ENCODE measurements at regions not wholly inside any gene's neighbourhood (a gene's known extent, or its start where the extent isn't known, plus 50 kb on each side); places are given as distances from the start of the nearest gene placed in this dataset.

DNA sequence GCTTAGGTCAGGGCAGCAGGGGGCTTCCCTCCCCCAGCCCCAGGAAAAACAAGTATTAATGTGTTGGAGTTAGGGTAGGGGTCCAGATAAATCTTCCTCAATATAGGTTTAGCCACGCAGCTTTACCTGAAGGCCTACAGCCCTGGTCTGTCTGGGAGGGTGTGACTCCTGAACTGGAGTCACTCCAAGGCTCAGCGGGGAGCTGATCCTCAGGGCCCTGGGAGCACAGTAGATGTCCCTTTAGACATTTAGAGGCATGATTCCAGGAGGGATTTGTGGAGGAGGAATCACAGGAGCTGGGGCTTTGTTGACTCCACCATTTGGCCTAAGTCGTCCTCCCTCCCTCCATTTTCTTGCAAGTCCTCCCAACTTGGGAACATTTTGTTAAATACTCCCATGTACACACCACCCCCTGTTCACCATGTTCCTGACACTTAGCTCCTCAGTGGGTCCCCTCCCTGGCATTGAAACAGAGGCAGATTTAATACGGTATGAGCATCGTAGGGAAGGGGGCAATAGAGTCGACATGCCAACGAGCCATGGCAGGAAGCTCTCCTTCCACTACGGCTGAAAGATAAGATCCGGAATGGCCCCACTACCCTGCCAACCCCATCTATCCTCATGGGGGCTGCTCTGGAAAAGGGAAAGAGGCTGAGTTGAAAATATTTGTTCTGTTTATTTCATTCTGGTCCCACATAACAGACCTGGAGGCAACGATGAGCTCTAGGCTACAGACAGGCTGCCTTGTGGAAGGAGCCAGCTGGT, 69.0 kb upstream of the LARS2 start:
- Mint-ChIP-seq H3K27me3 (peaks cover 6% of the 10 kb centered on the region), H3K9me3 (no peaks in the 10 kb centered on the region), H3K36me3 (peaks cover 1% of the 10 kb centered on the region), H3K4me1 (no peaks in the 10 kb centered on the region), H3K27ac (no peak overlapping the region), H3K4me3 (no peak overlapping the region)

DNA sequence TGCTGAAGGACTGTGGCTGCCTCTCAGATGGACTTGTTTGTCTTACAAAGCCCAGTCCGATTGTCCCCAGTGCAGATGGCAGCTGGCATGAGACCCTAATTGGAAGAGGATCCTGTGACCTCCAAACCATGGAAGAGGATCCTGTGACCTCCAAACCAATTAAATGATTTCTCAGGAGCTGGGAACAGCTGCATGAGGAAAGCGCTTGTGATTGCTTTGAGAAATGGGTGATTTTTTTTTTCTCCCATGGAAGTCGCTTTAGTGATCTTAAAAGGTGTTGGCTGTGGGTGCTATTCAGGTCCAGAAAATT, 68.4 kb upstream of the LARS2 start:
- no peaks in the 10 kb centered on the region for H3K4me1 Mint-ChIP-seq

DNA sequence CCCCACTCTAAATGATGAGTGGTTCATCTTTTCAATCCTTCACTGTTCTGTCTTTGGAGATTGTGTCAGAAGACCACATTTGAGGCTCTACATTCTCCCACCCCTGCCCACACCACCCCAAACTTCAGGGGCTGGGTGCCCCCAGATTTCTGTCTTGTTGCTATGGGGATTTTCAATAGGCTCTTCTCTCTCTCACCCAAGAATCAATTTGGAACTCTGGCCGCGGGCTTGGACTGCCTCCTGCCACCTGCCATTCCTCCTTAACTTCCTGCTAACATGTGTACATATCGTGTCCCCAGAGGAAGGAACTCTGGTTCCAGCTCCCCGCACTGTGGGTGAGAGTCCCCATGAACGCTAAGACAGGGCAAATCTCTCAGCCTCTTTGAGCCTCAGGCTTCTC, 67.4 kb upstream of the LARS2 start:
- H3K36me3 Mint-ChIP-seq: peaks cover 1% of the 10 kb centered on the region
- H3K4me3 Mint-ChIP-seq: no peak overlapping the region
- H3K27ac Mint-ChIP-seq: no peak overlapping the region
- no peaks in the 10 kb centered on the region for H3K4me1 Mint-ChIP-seq
- peaks cover 8% of the 10 kb centered on the region for H3K27me3 Mint-ChIP-seq
- no peaks in the 10 kb centered on the region for H3K9me3 Mint-ChIP-seq

More for the DNA sequence above, 68.4 kb upstream of the LARS2 start:
- Mint-ChIP-seq H3K9me3 (no peaks in the 10 kb centered on the region), H3K27me3 (peaks cover 6% of the 10 kb centered on the region), H3K4me3 (no peak overlapping the region), H3K36me3 (peaks cover 1% of the 10 kb centered on the region), H3K27ac (no peak overlapping the region)

DNA sequence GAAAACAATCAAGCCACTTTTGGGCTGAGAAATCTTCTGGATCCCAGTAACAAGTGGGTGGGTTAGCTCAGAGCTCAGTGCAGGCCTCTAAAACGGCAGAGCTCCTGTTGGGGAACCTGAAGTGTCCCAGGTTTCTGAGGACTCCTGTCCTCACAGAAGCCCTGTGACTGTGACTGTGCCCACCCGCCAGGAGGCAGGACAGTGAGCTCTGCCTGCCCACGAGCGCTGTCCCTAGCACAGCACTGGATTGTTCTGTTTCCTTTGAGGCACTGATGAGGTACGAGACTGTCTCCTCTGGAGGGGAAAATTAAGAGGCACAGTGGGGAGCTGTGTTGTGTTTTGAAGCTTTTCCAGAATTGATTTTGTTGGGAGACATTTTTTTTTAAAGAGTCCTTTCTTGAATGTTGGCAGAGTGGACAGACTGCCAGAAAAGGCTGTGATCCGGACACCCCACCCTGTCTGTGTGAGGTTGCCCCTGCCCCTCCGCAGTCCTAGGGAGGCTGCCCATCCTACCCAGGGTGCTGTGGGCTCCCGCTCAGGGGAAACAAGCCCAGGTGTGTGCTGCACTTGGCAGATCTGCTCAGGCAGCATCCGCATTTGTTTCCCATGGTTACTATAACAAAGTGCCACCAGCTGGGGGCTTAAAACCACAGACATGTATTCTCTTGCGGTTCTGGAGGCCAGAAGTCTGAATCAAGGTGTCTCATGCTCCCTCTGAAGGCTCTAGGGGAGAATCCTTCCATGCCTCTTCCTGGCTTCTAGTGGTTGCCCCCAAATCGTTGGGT, 66.6 kb upstream of the LARS2 start:
- Mint-ChIP-seq H3K27ac (no peak overlapping the region), H3K36me3 (peaks cover 1% of the 10 kb centered on the region), H3K4me3 (no peak overlapping the region), H3K27me3 (peaks cover 11% of the 10 kb centered on the region), H3K9me3 (no peaks in the 10 kb centered on the region), H3K4me1 (no peaks in the 10 kb centered on the region)

DNA sequence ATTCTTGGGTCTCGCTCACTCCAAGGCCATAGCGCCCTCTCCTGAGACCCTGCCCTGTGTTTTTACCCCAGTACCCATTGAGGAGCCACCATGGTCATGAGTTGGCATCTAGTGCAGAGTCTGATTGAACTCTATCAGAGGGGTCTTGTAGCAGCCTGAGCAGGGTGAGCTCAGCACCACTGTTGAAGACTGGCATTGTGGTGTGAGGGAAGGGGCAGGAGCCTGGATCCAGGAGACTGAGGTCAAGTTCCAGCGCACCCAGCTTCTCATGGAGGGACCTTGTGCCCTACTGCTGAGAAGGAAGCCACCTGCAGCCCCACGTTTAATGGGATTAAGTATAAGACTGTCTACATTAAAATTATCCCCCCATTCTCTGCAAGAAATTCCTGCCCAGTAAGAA, 65.8 kb upstream of the LARS2 start:
- peaks cover 15% of the 10 kb centered on the region for H3K27me3 Mint-ChIP-seq
- H3K4me3 Mint-ChIP-seq: no peak overlapping the region
- no peaks in the 10 kb centered on the region for H3K9me3 Mint-ChIP-seq
- H3K36me3 Mint-ChIP-seq: no peaks in the 10 kb centered on the region
- no peaks in the 10 kb centered on the region for H3K4me1 Mint-ChIP-seq
- no peak overlapping the region for H3K27ac Mint-ChIP-seq

DNA sequence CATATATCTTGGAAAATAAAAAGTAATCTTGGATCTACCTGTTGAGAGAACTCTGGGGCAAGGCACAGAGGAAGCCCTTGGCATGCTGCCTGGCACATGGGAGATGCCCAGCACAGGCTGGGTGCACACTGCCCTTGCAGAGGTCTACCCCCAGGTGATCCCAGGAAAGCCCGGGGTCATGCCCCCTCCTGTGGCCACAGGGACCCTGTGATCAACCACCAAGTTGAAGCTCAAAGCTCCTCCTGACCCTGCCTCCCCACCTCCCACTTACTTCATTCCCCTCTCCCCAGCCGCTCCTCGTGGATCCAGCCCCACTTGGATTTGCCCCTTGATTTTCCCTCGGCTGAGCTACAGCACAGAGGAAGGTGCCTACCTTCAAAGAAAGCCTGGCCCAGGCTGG, 62.7 kb upstream of the LARS2 start:
- no peaks in the 10 kb centered on the region for H3K9me3 Mint-ChIP-seq
- H3K36me3 Mint-ChIP-seq: no peaks in the 10 kb centered on the region
- peaks cover 24% of the 10 kb centered on the region for H3K27me3 Mint-ChIP-seq
- no peaks in the 10 kb centered on the region for H3K4me1 Mint-ChIP-seq
- H3K4me3 Mint-ChIP-seq: no peak overlapping the region
- H3K27ac Mint-ChIP-seq: no peak overlapping the region

DNA sequence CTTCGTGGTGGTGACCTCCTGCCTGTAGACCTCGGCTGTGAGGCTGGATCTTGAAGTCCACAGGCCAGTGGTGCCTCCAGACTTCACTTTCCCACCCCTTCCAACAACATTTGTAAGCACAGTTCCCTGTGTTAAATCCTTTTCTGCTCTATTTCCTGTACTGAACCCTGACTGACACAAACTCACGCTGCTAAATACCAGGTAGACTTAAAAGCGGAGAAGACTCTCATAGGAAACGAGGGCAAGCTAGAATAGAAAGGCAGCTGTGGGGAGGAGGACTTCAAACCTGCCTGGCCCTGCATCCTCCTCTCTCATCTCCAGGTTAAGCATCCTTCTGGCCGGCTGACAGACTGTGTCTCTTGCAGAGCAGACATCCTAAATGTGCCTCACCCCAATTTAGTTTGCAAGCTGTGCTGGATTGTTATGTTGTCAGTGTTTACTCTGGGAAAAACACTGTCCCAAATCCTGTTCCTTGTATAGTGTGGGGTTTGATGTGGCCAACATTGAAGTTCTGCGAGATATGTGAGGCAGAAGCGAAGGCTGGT, 58.5 kb upstream of the LARS2 start:
- no peak overlapping the region for H3K4me3 Mint-ChIP-seq
- H3K9me3 Mint-ChIP-seq: peaks cover 0 to 2% (median 0%) of the 10 kb centered on the region in 3 donors
- H3K36me3 Mint-ChIP-seq: no peaks in the 10 kb centered on the region
- H3K4me1 Mint-ChIP-seq: peaks cover 0 to 1% (median 0%) of the 10 kb centered on the region in 3 donors
- no peak overlapping the region for H3K27ac Mint-ChIP-seq
- peaks cover 35% of the 10 kb centered on the region for H3K27me3 Mint-ChIP-seq

DNA sequence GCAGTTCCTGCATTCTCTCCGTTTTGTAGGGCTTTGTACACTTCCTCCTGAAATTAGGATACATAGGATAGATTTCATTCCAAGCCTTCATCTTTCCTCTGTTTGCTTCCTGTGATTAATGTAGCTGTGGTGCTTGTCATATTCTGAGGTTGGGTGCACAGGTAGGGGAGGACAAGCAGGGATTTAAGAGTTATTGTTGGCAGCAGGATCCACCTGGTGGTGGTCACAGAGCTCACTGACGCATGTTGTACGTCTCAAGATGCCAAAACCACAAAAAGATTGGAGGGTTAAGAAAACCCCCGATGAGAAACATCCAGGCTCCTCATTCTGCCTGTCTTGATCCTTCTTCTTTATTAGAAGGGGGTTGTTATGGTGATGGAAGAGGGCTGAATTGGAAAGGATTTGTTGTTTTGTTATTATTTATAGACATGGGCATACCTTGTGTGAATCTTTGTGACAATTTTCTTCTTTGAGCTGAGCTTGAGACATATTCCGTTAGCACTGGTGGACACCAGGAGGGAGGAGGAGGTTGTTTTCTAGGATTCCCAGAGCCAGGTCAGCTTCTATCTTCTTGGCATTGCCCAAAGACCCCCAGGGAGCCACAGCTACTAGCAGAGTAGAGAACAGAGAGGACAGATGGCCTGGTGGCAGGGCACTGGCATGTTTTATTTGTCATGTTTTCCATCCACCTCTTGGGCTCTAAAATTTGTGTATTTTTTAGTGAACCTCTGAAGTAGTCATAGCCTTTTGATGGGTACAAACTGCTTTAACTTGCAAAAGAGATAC, 57.7 kb upstream of the LARS2 start:
- Mint-ChIP-seq H3K9me3 (peaks cover 0 to 3% (median 0%) of the 10 kb centered on the region in 3 donors), H3K27ac (no peak overlapping the region), H3K4me1 (peaks cover 0 to 1% (median 0%) of the 10 kb centered on the region in 3 donors), H3K36me3 (no peaks in the 10 kb centered on the region), H3K4me3 (no peak overlapping the region), H3K27me3 (peaks cover 34% of the 10 kb centered on the region)

DNA sequence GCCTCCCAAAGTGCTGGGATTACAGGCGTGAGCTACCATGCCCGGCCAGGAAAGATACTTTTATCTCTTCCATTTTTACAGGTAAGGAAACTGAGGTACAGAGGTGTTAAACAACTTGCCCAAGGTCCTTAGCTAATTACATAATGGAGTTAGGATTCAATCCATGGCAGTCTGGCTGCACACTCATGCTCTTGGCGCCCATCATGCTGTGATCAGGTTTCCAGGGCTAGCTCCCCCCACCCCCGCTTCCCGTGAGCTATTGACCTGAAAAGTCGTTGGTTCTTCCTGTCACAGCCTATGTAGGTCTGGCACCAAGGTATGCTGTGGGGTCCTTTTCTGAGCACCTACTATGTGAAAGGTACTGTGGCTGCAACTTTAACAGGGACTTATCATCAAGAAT, 55.9 kb upstream of the LARS2 start:
- no peak overlapping the region for H3K27ac Mint-ChIP-seq
- peaks cover 0 to 1% (median 0%) of the 10 kb centered on the region in 3 donors for H3K4me1 Mint-ChIP-seq
- H3K27me3 Mint-ChIP-seq: peaks cover 31% of the 10 kb centered on the region
- no peaks in the 10 kb centered on the region for H3K36me3 Mint-ChIP-seq
- peaks cover 0 to 3% (median 0%) of the 10 kb centered on the region in 3 donors for H3K9me3 Mint-ChIP-seq
- no peak overlapping the region for H3K4me3 Mint-ChIP-seq

DNA sequence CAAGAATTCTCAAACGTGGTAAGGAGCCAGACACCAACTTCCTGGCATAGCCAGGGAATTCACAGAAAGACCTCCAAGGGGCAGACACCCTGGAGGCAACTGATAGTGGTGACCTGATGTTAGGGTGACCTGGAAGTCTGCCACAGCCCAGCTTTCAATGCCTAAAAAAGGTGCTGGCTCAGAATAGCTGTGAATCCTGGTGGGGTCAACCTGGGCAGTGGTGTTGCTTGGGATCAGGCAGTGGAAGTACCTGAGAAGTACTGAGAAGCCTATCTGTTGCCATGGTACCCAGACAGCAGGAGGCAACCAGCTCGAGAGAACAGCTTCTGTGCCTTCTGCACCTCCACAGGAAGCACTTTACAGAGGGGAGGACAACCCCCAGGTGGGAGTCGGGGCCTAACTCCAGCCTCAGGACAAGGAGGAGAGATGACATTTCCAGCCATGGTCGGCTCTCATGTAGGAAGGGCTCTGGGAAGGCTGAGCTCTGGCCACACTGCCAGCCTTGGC, 55.4 kb upstream of the LARS2 start:
- no peaks in the 10 kb centered on the region for H3K36me3 Mint-ChIP-seq
- H3K27me3 Mint-ChIP-seq: peaks cover 30% of the 10 kb centered on the region
- peaks cover 0 to 1% (median 0%) of the 10 kb centered on the region in 3 donors for H3K4me1 Mint-ChIP-seq
- H3K9me3 Mint-ChIP-seq: peaks cover 0 to 3% (median 0%) of the 10 kb centered on the region in 3 donors
- no peak overlapping the region for H3K27ac Mint-ChIP-seq
- H3K4me3 Mint-ChIP-seq: no peak overlapping the region

DNA sequence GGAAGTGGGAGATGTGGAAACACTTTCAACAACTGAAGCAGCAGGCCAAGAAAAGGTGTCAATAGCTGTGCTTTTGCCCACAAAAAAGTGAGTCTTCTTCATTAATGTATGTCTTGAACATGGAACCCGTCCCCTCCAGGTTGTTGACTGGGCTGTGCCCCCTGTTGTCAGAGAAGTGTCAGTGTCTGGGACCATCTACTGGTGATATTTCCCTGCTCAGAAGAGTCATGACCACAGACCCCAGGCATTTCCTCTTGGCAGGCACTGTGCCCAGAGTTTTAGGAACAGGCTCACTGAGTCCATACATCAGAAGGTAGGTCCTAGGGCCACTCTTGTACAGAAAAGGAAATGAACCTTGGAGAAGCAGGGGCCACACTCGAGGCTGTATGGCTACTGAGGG, 54.8 kb upstream of the LARS2 start:
- no peaks in the 10 kb centered on the region for H3K36me3 Mint-ChIP-seq
- H3K4me1 Mint-ChIP-seq: peaks cover 0 to 1% (median 0%) of the 10 kb centered on the region in 3 donors
- H3K4me3 Mint-ChIP-seq: peak overlapping the region in 1 of 4 donors; percentile 39
- peaks cover 0 to 3% (median 0%) of the 10 kb centered on the region in 3 donors for H3K9me3 Mint-ChIP-seq
- peaks cover 28% of the 10 kb centered on the region for H3K27me3 Mint-ChIP-seq
- no peak overlapping the region for H3K27ac Mint-ChIP-seq

DNA sequence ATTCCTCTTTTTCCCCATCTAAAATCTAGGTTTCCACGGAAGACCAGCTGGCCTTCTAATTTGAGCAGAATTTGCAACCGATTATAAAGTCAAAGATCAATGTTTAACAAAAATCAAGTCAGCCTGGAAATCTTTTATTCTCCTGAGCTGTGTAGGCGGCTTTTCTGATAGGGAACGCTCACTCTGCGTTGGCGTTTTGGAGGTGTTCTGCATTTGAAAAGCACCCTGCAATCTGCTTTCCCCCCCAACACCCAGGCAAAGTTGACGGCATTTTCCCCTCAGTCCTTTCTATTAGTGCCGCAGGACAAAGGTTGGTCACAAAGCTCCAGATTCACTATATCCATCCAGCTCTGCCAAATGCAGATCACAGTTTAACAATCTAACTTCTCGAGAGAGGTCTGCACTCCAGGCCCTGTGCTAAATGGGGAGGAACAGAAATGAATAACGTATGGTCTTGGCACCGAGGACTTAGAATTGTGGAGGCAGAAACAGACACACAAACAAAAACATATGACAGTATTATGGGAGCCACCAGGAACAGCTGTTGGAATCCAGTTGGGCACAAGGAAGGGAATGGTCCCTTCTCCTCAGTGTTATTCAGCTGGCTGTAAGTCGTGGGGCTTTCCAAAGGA, 50.4 kb upstream of the LARS2 start:
- Mint-ChIP-seq H3K27ac (no peak overlapping the region), H3K9me3 (peaks cover 0 to 3% (median 0%) of the 10 kb centered on the region in 3 donors), H3K36me3 (no peaks in the 10 kb centered on the region), H3K4me1 (no peaks in the 10 kb centered on the region), H3K4me3 (no peak overlapping the region), H3K27me3 (peaks cover 23% of the 10 kb centered on the region)
